Activated T-cell treated with anti-CD3 and anti-CD28 coated beads, Interleukin-2, amount 50 U/mL, for 72 hours (primary cell): ENCODE measurements at regions not wholly inside any gene's neighbourhood (a gene's known extent, or its start where the extent isn't known, plus 50 kb on each side); places are given as distances from the start of the nearest gene placed in this dataset.
"Not testable (repeated sequence)": the region's sequence is repeated elsewhere in the genome, so short reads cannot be mapped to it uniquely, and the experiment has no call there.

ENCODE experiments used
- ATAC-seq, 2 donors: fragments of 150-1000 bp; cut with Tn5 transposase; replicated peaks in 1 of 2; 2 replicates each; pipeline ENCODE4 v1.10.0; 2021; ENCODE audit warnings: moderate library complexity in 2 of 2, mild to moderate bottlenecking in 1 of 2
- DNase-seq, 2 donors: peaks; one replicate each; pipeline ENCODE4 v3.0.0; 2021 to 2022; ENCODE audit warnings: mixed read lengths in 1 of 2
- H3K27ac Mint-ChIP-seq: one replicate; pipeline ENCODE4 v1.8.0; 2022; ENCODE audit warnings: mild to moderate bottlenecking, moderate library complexity, mixed read lengths
- H3K27me3 Mint-ChIP-seq: one replicate; pipeline ENCODE4 v1.8.0; 2022; ENCODE audit warnings: low read depth, mixed read lengths
- H3K36me3 Mint-ChIP-seq, 2 donors: one replicate each; pipeline ENCODE4 v1.8.0; 2022; ENCODE audit warnings: mixed read lengths in 2 of 2, mild to moderate bottlenecking in 1 of 2; ENCODE audit not compliant: insufficient read depth in 2 of 2
- H3K4me1 Mint-ChIP-seq: one replicate; pipeline ENCODE4 v1.8.0; 2022; ENCODE audit warnings: low read depth, mixed read lengths
- H3K4me3 Mint-ChIP-seq, 2 donors: one replicate each; pipeline ENCODE4 v1.8.0; 2022; ENCODE audit warnings: mild to moderate bottlenecking in 2 of 2, mixed read lengths in 2 of 2, moderate library complexity in 2 of 2
- H3K9me3 Mint-ChIP-seq, 2 donors: one replicate each; pipeline ENCODE4 v1.8.0; 2022; ENCODE audit warnings: mixed read lengths in 2 of 2

- no peak overlapping the region for H3K27ac Mint-ChIP-seq
- DNase-seq (no peak), ATAC-seq (no peak)
- H3K27me3 Mint-ChIP-seq: no peaks in the 10 kb centered on the region
- H3K4me1 Mint-ChIP-seq: peaks cover 5% of the 10 kb centered on the region
- no peaks in the 10 kb centered on the region for H3K36me3 Mint-ChIP-seq
- H3K9me3 Mint-ChIP-seq: peaks cover 0 to 2% of the 10 kb centered on the region in 2 donors
- H3K4me3 Mint-ChIP-seq: no peak overlapping the region
Observed at GRCh38 chr1:185654952-185655314, 79.3 kb upstream of the HMCN1 start.

DNA sequence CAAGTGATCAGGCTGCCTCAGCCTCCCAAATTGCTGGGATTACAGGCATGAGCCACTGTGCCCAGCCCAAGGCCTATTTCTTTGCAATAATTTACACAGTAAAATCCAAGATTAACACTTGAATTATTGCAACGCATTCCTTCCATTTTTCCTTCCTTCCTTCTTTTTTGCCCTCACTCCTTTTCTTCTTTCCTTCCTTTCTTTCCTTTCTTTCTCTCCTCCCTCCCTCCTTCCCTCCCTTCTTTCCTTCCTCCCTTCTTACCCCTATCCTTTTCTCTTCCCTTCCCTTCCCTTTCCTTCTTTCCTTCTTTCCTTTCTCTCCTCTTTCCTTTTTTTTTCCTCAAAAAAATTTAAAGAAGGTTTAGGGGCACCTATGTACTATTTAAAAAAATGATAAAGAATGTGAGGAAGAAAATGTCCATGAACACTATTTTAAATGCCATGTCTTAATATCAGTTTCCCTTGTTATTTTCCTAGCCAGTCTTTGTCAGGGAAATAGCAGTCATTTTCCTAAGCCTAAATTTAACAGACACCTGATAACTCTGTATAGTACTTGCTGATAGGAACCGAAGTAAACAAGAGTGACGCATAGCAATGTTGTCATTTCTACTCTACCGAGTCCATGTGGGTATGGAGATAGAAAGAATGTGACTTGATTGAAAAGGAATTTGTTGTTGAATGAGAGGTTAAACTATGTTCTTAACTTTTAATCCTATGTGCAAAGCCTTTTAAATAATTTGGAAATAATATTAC is 79.8 kb upstream of the HMCN1 start:
- no peak overlapping the region for H3K27ac Mint-ChIP-seq
- no peak overlapping the region for H3K4me3 Mint-ChIP-seq
- H3K36me3 Mint-ChIP-seq: peaks cover 0 to 3% of the 10 kb centered on the region in 2 donors
- no peaks in the 10 kb centered on the region for H3K27me3 Mint-ChIP-seq
- no peak for ATAC-seq
- no peak for DNase-seq
- H3K9me3 Mint-ChIP-seq: peaks cover 0 to 2% of the 10 kb centered on the region in 2 donors
- H3K4me1 Mint-ChIP-seq: peaks cover 5% of the 10 kb centered on the region

DNA sequence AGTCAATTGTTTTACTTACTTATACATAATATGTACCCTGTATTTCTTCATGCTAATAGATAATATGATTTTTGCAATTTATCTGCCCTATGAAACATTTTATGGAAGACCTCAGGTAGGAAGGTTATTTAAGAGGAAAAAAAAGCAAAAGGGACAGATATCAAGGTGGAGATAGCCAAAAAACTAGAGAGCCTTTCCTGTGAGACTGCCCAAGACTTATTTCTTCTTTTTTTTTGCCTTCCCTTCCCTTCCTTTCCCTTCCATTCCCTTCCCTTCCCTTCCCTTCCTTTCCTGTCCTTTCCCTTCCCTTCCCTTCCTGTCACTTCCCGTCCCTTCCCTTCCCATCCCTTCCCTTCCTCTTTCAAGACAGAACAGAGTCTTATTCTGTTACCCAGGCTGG is 80.6 kb upstream of the HMCN1 start:
- Mint-ChIP-seq H3K36me3 (peaks cover 0 to 3% of the 10 kb centered on the region in 2 donors), H3K4me3 (no peak overlapping the region), H3K27ac (no peak overlapping the region), H3K4me1 (peaks cover 5% of the 10 kb centered on the region), H3K9me3 (peaks cover 0 to 2% of the 10 kb centered on the region in 2 donors), H3K27me3 (no peaks in the 10 kb centered on the region)
- ATAC-seq: no peak
- no peak for DNase-seq

GRCh38 chr1:185652348-185652747 is 81.8 kb upstream of the HMCN1 start:
- H3K27me3 Mint-ChIP-seq: no peaks in the 10 kb centered on the region
- H3K27ac Mint-ChIP-seq: no peak overlapping the region
- peaks cover 9% of the 10 kb centered on the region for H3K4me1 Mint-ChIP-seq
- ATAC-seq (peak in 1 of 2 donors; percentile 47), DNase-seq (no peak)
- H3K9me3 Mint-ChIP-seq: peaks cover 0 to 2% of the 10 kb centered on the region in 2 donors
- H3K36me3 Mint-ChIP-seq: peaks cover 2 to 3% of the 10 kb centered on the region in 2 donors
- H3K4me3 Mint-ChIP-seq: no peak overlapping the region

- H3K27me3 Mint-ChIP-seq: no peaks in the 10 kb centered on the region
- ATAC-seq: no peak
- peaks cover 25% of the 10 kb centered on the region for H3K4me1 Mint-ChIP-seq
- H3K4me3 Mint-ChIP-seq: no peak overlapping the region
- DNase-seq: no peak
- peaks cover 0 to 2% of the 10 kb centered on the region in 2 donors for H3K9me3 Mint-ChIP-seq
- H3K36me3 Mint-ChIP-seq: peaks cover 2 to 3% of the 10 kb centered on the region in 2 donors
- H3K27ac Mint-ChIP-seq: no peak overlapping the region
Observed at GRCh38 chr1:185650602-185651230, 83.5 kb upstream of the HMCN1 start.

DNA sequence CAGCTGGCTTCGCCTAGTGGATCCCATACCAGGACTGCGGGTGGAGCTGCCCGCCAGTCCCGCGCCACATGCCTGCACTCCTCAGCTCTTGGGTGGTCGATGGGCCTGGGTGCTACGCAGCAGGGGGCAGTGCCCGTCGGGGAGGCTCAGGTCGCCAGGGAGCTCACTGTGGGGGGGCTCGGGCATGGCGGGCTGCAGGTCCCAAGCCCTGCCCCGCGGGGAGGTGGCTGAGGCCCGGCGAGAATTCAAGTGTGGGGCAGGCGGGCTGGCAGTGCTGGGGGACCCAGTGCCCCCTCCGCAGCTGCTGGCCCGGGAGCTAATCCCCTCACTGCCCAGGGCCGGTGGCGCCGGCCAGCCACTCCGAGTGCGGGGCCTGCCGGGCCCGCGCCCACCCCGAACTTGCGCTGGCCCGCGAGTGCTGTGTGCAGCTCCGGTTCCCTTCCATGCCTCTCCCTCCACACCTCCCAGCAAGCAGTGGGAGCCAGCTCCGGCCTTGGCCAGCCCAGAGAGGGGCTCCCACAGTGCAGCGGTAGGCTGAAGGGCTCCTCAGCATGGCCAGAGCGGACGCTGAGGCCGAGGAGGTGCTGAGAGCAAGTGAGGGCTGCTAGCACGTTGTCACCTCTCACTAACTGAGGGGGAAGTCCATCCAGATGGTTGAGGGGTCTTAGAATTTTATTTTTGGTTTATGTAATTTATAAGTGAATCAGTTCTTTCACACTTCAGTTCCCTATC is 85.2 kb upstream of the HMCN1 start:
- H3K27me3 Mint-ChIP-seq: no peaks in the 10 kb centered on the region
- H3K27ac Mint-ChIP-seq: no peak overlapping the region
- no peak for ATAC-seq
- no peak for DNase-seq
- peaks cover 3 to 6% of the 10 kb centered on the region in 2 donors for H3K36me3 Mint-ChIP-seq
- H3K4me3 Mint-ChIP-seq: no peak overlapping the region
- H3K4me1 Mint-ChIP-seq: peaks cover 42% of the 10 kb centered on the region
- H3K9me3 Mint-ChIP-seq: peaks cover 0 to 2% of the 10 kb centered on the region in 2 donors

DNA sequence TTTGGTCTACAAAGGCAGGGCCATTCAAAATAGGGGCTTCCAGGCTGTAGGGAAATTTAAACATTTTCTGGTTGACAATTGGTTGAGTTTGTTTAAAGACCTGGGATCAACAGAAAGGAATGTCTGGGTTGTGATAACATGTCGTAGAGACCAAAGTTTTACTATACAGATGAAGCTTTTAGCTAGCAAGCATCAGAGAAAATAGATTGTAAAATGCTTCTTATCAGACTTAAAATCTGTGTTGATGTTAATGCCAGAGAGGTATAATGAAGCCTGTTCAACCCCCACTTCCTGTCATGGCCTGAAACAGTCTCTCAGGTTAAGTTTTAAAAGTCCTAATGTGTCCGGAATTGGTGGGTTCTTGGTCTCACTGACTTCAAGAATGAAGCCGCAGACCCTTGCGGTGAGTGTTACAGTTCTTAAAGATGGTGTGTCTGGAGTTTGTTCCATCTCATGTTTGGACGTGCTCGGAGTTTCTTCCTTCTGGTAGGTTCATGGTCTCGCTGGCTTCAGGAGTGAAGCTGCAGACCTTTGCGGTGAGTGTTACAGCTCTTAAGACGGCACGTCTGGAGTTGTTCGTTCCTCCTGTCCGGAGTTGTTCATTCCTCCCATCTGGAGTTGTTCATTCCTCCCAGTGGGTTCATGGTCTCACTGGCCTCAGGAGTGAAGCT is 86.5 kb upstream of the HMCN1 start:
- not testable (repeated sequence) for H3K9me3 Mint-ChIP-seq, H3K36me3 Mint-ChIP-seq, H3K27me3 Mint-ChIP-seq, H3K27ac Mint-ChIP-seq, ATAC-seq, DNase-seq
- Mint-ChIP-seq H3K4me3 (peak overlapping the region in 1 of 2 donors; percentile 8), H3K4me1 (peaks cover 42% of the 10 kb centered on the region)

DNA sequence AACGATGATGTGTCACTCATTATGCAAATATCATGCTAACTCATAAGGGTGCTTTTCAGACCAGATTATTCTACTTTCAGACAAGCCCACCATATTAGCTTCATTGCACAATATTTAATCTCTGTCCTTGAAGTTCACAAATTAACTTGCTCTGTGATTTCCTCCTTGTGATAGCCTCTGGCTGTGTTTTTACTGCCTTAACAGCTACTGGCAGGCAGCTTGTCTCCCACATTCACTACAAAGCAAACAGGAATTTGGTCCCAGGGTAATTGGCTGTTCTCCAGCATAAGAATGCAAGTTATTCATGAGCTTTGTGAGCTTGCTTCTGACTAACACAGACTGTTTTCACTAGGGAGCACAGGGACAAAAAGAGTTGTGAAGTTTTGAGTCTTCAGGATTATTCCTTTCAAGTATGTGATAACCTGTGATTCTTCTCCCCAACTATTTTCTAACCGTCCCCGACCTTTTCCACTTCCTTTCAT is 87.9 kb upstream of the HMCN1 start:
- ATAC-seq: no peak
- no peak for DNase-seq
- H3K4me1 Mint-ChIP-seq: peaks cover 42% of the 10 kb centered on the region
- peak overlapping the region; percentile 13 to 73 for H3K4me3 Mint-ChIP-seq
- H3K27ac Mint-ChIP-seq: peak overlapping the region; percentile 80
- peaks cover 0 to 9% of the 10 kb centered on the region in 2 donors for H3K9me3 Mint-ChIP-seq
- no peaks in the 10 kb centered on the region for H3K27me3 Mint-ChIP-seq
- H3K36me3 Mint-ChIP-seq: peaks cover 8 to 9% of the 10 kb centered on the region in 2 donors

DNA sequence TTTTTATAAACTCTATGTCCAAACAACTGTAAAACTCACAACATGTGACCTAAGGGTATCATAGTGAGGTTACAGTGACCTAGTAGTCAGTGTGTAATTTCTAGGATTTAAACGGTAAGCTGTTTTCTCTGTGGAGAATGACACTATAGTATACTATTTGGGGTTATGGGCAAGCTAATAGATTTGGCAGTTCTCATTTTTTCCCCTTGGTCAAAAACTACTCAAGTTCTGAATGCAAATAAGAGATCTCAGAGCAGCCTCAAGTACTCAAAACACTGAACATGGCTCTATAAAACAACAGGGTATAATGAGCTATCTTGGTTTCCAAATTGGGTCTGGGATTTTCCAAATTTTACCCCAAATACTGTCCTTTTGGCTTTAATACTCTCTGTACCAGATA is 88.5 kb upstream of the HMCN1 start:
- Mint-ChIP-seq H3K27ac (no peak overlapping the region), H3K36me3 (peaks cover 8 to 9% of the 10 kb centered on the region in 2 donors), H3K9me3 (peaks cover 0 to 9% of the 10 kb centered on the region in 2 donors), H3K4me1 (peaks cover 42% of the 10 kb centered on the region), H3K27me3 (no peaks in the 10 kb centered on the region), H3K4me3 (peak overlapping the region in 1 of 2 donors; percentile 73)
- no peak for DNase-seq
- no peak for ATAC-seq

GRCh38 chr1:185645162-185645640 is 89.0 kb upstream of the HMCN1 start:
- H3K4me1 Mint-ChIP-seq: peaks cover 42% of the 10 kb centered on the region
- no peak for DNase-seq
- no peak overlapping the region for H3K4me3 Mint-ChIP-seq
- peaks cover 0 to 10% of the 10 kb centered on the region in 2 donors for H3K9me3 Mint-ChIP-seq
- no peak overlapping the region for H3K27ac Mint-ChIP-seq
- no peaks in the 10 kb centered on the region for H3K27me3 Mint-ChIP-seq
- ATAC-seq: no peak
- H3K36me3 Mint-ChIP-seq: peaks cover 8 to 12% of the 10 kb centered on the region in 2 donors

GRCh38 chr1:185644531-185644930 is 89.7 kb upstream of the HMCN1 start:
- no peaks in the 10 kb centered on the region for H3K27me3 Mint-ChIP-seq
- H3K27ac Mint-ChIP-seq: no peak overlapping the region
- H3K9me3 Mint-ChIP-seq: peaks cover 0 to 10% of the 10 kb centered on the region in 2 donors
- peaks cover 42% of the 10 kb centered on the region for H3K4me1 Mint-ChIP-seq
- ATAC-seq (peak; percentile 99 to 100), DNase-seq (peak; percentile 41 to 52)
- H3K36me3 Mint-ChIP-seq: peaks cover 6 to 12% of the 10 kb centered on the region in 2 donors
- no peak overlapping the region for H3K4me3 Mint-ChIP-seq

DNA sequence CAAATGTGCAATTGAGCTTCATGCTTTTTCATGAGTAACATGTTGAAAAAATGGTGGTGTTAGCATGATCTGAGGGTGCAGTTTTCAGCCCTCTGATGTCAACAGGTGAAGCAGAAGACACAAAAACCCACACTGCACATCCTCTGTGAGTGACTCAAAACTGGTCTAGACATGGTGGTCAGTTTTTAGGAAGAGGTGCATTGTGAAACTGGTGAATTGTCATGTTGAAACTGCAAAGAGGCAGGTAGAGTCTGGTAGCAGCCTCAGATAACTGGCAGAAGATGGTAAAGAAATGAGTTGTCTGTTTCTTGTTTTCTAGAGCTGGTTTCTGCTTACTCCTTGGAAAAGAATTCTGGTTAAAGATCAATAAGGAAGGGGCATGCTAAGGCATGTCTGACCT is 97.3 kb upstream of the HMCN1 start:
- Mint-ChIP-seq H3K9me3 (peaks cover 6 to 13% of the 10 kb centered on the region in 2 donors), H3K27ac (peak overlapping the region; percentile 55), H3K4me3 (peak overlapping the region; percentile 23 to 53), H3K36me3 (peaks cover 15 to 28% of the 10 kb centered on the region in 2 donors), H3K27me3 (no peaks in the 10 kb centered on the region), H3K4me1 (peaks cover 18% of the 10 kb centered on the region)
- DNase-seq (peak; percentile 70 to 78), ATAC-seq (peak; percentile 97 to 98)
